ENCODE measurements at regions not wholly inside any gene's neighbourhood (a gene's known extent, or its start where the extent isn't known, plus 50 kb on each side); places are given as distances from the start of the nearest gene placed in this dataset.

- TF ChIP-seq CTCF (IDR thresholded peaks at IDR 0.05) = no peak
- no peak for TF ChIP-seq POLR2A (IDR thresholded peaks at IDR 0.05)
These were observed 346.8 kb downstream of the TBL1XR1 start for GRCh38 chr3:176850498-176850897.

All from lower leg skin (tissue), 3 donors.